ENCODE measurements at regions not wholly inside any gene's neighbourhood (a gene's known extent, or its start where the extent isn't known, plus 50 kb on each side); places are given as distances from the start of the nearest gene placed in this dataset.
A peak's percentile ranks its signal among the peaks of the same experiment; 100 is the strongest.
"Not testable (repeated sequence)": the region's sequence is repeated elsewhere in the genome, so short reads cannot be mapped to it uniquely, and the experiment has no call there.

GRCh38 chr6:130674604-130675003 is 152.6 kb upstream of the SMLR1 start:
- DNase-seq: no peak

- DNase-seq: no peak
Measured at GRCh38 chr6:130675072-130675471, 152.1 kb upstream of the SMLR1 start.

- no peak for DNase-seq
Measured at GRCh38 chr6:130676077-130676772, 151.0 kb upstream of the SMLR1 start.

- no peak for DNase-seq
Measured at GRCh38 chr6:130676773-130677144, 150.4 kb upstream of the SMLR1 start.

GRCh38 chr6:130677312-130677711 is 149.9 kb upstream of the SMLR1 start:
- no peak for DNase-seq

- no peak for DNase-seq
Measured at GRCh38 chr6:130677766-130678165, 149.4 kb upstream of the SMLR1 start.

- no peak for DNase-seq
Measured at GRCh38 chr6:130679684-130680083, 147.5 kb upstream of the SMLR1 start.

- no peak for DNase-seq
Measured at GRCh38 chr6:130680116-130680515, 147.1 kb upstream of the SMLR1 start.

GRCh38 chr6:130681028-130681427 is 146.2 kb upstream of the SMLR1 start:
- DNase-seq: no peak

- no peak for DNase-seq
Measured at GRCh38 chr6:130682066-130682465, 145.1 kb upstream of the SMLR1 start.

- no peak for DNase-seq
Measured at GRCh38 chr6:130683761-130684517, 143.3 kb upstream of the SMLR1 start.

- DNase-seq: no peak
Measured at GRCh38 chr6:130692659-130693058, 134.5 kb upstream of the SMLR1 start.

GRCh38 chr6:130693944-130694343 is 133.3 kb upstream of the SMLR1 start:
- DNase-seq: no peak

- no peak for DNase-seq
Measured at GRCh38 chr6:130694606-130695005, 132.6 kb upstream of the SMLR1 start.

GRCh38 chr6:130696806-130697205 is 130.4 kb upstream of the SMLR1 start:
- no peak for DNase-seq

GRCh38 chr6:130697271-130697994 is 129.8 kb upstream of the SMLR1 start:
- DNase-seq: no peak

- no peak for DNase-seq
Measured at GRCh38 chr6:130697995-130698535, 129.1 kb upstream of the SMLR1 start.

- no peak for DNase-seq
Measured at GRCh38 chr6:130699742-130700141, 127.5 kb upstream of the SMLR1 start.

GRCh38 chr6:130700397-130700796 is 126.8 kb upstream of the SMLR1 start:
- no peak for DNase-seq

- DNase-seq: no peak
Measured at GRCh38 chr6:130708338-130708737, 118.9 kb upstream of the SMLR1 start.

- not testable (repeated sequence) for DNase-seq
Measured at GRCh38 chr6:130711641-130712040, 115.6 kb upstream of the SMLR1 start.

GRCh38 chr6:130713144-130713543 is 114.1 kb upstream of the SMLR1 start:
- DNase-seq: peak; percentile 18

GRCh38 chr6:130715058-130715457 is 112.1 kb upstream of the SMLR1 start:
- DNase-seq: no peak

Data from right kidney (tissue), 1 donor.